ENCODE measurements at regions not wholly inside any gene's neighbourhood (a gene's known extent, or its start where the extent isn't known, plus 50 kb on each side); places are given as distances from the start of the nearest gene placed in this dataset.
"Not testable (repeated sequence)": the region's sequence is repeated elsewhere in the genome, so short reads cannot be mapped to it uniquely, and the experiment has no call there.

GRCh38 chr2:163123526-163123925 is 285.0 kb upstream of the KCNH7 start:
- ATAC-seq (peak; percentile 66 to 74), DNase-seq (no peak)
- Histone ChIP-seq H3K9me3 (no peaks in the 10 kb centered on the region), H3K4me1 (no peaks in the 10 kb centered on the region), H3K27ac (no peak overlapping the region), H3K4me3 (no peak overlapping the region), H3K36me3 (no peaks in the 10 kb centered on the region), H3K27me3 (ENCODE audit: low read depth) (no peaks in the 10 kb centered on the region)
- TF ChIP-seq, protein P1, sequence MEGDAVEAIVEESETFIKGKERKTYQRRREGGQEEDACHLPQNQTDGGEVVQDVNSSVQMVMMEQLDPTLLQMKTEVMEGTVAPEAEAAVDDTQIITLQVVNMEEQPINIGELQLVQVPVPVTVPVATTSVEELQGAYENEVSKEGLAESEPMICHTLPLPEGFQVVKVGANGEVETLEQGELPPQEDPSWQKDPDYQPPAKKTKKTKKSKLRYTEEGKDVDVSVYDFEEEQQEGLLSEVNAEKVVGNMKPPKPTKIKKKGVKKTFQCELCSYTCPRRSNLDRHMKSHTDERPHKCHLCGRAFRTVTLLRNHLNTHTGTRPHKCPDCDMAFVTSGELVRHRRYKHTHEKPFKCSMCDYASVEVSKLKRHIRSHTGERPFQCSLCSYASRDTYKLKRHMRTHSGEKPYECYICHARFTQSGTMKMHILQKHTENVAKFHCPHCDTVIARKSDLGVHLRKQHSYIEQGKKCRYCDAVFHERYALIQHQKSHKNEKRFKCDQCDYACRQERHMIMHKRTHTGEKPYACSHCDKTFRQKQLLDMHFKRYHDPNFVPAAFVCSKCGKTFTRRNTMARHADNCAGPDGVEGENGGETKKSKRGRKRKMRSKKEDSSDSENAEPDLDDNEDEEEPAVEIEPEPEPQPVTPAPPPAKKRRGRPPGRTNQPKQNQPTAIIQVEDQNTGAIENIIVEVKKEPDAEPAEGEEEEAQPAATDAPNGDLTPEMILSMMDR (IDR thresholded peaks at IDR 0.05) = no peak
- intact Hi-C loops (cut with DNase I) = no loop called here

DNA sequence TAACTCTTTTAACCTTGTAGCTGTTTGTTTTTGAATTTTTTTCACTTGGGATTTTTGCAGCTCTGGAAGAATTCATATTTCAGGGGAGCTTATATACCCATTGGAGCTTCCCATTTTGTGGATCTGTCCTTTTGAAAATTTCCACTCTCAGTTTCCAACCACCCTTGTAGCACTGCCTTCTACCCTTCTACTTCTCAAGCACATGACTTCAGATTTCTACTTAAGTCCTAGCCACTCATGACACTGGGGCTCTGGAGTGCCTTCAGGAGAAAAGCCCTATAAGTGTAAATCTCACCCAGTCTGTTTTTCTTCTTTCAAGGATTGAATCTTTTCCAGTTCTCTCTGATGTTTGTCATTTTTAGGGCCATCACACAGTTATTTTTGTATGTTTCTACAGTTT is 283.7 kb upstream of the KCNH7 start:
- Histone ChIP-seq H3K9me3 (no peaks in the 10 kb centered on the region), H3K27ac (no peak overlapping the region), H3K27me3 (ENCODE audit: low read depth) (no peaks in the 10 kb centered on the region), H3K36me3 (no peaks in the 10 kb centered on the region), H3K4me3 (no peak overlapping the region), H3K4me1 (no peaks in the 10 kb centered on the region)
- TF ChIP-seq, protein P1 (IDR thresholded peaks at IDR 0.05) = no peak
- intact Hi-C loops (cut with DNase I) = no loop called here
- no peak for ATAC-seq
- DNase-seq = no peak

- Histone ChIP-seq H3K27ac (no peak overlapping the region), H3K9me3 (no peaks in the 10 kb centered on the region), H3K36me3 (no peaks in the 10 kb centered on the region), H3K4me1 (no peaks in the 10 kb centered on the region), H3K27me3 (ENCODE audit: low read depth) (no peaks in the 10 kb centered on the region), H3K4me3 (no peak overlapping the region)
- ATAC-seq (no peak), DNase-seq (no peak)
- intact Hi-C loops (cut with DNase I) = no loop called here
- TF ChIP-seq, protein P1 (IDR thresholded peaks at IDR 0.05) = no peak
Measured at GRCh38 chr2:163121483-163121882, 282.9 kb upstream of the KCNH7 start.

DNA sequence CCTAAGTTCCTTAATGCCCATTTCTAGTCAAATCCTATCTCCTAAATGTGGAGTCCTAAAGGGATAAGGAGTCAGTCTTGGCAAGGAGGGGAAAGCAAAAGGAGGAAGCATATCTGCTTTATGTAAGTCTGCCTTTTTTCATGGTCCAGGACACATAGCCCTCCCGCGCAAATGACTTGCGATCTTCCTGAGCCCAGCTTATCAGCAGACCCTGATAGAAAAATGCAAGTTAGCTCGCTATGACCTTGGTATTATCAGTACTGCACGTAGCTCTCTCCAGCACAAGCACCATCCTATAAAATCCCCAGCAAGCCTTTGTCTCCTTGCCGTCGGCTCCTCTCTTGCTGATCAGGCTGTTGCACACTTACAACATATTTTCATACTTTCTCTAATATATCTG is 281.4 kb upstream of the KCNH7 start:
- intact Hi-C loops (cut with DNase I) = no loop called here

DNA sequence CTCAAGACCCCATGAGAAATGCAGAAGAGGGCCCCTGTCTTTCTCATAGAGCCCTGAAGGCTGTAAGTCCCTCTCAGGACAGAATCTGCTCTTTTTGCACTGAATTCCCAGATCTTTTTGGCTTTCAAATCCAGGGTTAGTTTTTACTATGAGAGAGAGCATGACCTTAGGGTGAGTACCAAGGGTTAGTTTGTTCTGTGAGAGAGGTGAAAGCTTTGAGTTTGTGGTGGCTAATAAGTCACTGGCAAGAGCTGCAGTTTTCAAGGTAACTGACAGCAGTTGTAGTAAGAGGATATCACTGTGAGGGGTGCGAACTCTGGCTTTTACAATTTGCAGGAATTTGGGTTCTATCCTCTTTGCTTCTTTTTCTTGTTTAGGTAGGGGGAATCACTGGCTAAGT is 248.4 kb upstream of the KCNH7 start:
- no peaks in the 10 kb centered on the region for H3K4me1 ChIP-seq
- H3K36me3 ChIP-seq = no peaks in the 10 kb centered on the region
- TF ChIP-seq, protein P1 (IDR thresholded peaks at IDR 0.05) = no peak
- no peaks in the 10 kb centered on the region for H3K27me3 ChIP-seq (ENCODE audit: low read depth)
- no peaks in the 10 kb centered on the region for H3K9me3 ChIP-seq
- no peak for ATAC-seq
- no peak overlapping the region for H3K4me3 ChIP-seq
- intact Hi-C loops (cut with DNase I) = no loop called here
- no peak for DNase-seq
- H3K27ac ChIP-seq = no peak overlapping the region

More for the DNA sequence above, 281.4 kb upstream of the KCNH7 start:
- ATAC-seq (no peak), DNase-seq (no peak)
- no peak overlapping the region for H3K4me3 ChIP-seq
- no peaks in the 10 kb centered on the region for H3K9me3 ChIP-seq
- TF ChIP-seq, protein P1 (IDR thresholded peaks at IDR 0.05) = no peak
- H3K4me1 ChIP-seq = no peaks in the 10 kb centered on the region
- H3K27ac ChIP-seq = no peak overlapping the region
- H3K36me3 ChIP-seq = no peaks in the 10 kb centered on the region
- no peaks in the 10 kb centered on the region for H3K27me3 ChIP-seq (ENCODE audit: low read depth)

DNA sequence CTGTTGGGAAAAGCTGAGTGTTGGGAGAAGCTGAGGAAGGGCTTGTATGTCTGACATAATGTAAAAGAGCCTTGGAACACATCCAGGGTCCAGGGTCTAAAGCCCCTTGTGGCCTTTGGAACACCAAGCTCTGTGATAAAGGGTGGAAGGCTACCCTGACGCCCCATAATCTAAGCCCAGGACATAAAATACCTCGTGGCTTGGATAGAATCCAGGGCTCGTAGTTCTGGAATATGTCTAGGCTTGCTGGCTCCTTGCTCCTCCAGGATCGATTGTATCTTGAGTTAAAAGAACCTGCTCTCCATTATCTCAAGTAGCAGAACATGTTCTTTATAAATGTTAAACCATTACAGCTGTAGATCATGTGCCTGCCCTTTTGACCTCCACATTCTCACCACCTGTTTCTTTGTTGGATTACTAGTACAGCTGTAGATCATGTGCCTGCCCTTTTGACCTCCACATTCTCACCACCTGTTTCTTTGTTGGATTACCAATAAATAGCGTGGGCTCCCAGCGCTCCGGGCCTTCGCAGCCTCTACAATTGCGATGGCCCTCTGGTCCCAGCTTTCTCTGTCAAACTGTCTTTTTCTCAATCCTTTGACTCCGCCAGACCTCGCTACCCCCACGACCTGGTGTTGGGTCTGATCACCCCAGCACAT is 246.9 kb upstream of the KCNH7 start:
- H3K27ac ChIP-seq; ATAC-seq; H3K36me3 ChIP-seq; DNase-seq; H3K4me3 ChIP-seq; H3K9me3 ChIP-seq; H3K27me3 ChIP-seq (ENCODE audit: low read depth); intact Hi-C loops (cut with DNase I); H3K4me1 ChIP-seq: not testable (repeated sequence)
